ENCODE measurements at regions not wholly inside any gene's neighbourhood (a gene's known extent, or its start where the extent isn't known, plus 50 kb on each side); places are given as distances from the start of the nearest gene placed in this dataset.

DNA sequence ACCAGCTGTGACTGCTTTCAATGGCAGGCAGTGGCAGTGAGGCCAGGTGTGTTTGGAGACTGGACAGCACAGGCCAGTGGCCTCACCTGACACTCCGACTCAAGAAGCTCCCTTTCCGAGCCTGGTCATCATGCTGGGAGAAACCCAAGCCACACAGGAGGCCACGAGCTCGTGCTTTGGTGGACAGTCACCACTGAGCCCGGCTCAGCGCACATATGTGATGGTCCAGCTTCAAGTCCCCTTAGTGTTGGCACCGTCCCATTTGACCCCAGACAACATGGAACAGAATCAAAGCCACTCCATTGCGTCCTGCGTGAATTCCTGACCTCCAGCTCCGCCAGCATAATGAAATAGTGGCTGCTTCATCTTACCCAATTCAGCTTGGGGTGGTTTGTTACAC lies 64.0 kb upstream of the PPP1R26 start:
- TF ChIP-seq, protein P1, sequence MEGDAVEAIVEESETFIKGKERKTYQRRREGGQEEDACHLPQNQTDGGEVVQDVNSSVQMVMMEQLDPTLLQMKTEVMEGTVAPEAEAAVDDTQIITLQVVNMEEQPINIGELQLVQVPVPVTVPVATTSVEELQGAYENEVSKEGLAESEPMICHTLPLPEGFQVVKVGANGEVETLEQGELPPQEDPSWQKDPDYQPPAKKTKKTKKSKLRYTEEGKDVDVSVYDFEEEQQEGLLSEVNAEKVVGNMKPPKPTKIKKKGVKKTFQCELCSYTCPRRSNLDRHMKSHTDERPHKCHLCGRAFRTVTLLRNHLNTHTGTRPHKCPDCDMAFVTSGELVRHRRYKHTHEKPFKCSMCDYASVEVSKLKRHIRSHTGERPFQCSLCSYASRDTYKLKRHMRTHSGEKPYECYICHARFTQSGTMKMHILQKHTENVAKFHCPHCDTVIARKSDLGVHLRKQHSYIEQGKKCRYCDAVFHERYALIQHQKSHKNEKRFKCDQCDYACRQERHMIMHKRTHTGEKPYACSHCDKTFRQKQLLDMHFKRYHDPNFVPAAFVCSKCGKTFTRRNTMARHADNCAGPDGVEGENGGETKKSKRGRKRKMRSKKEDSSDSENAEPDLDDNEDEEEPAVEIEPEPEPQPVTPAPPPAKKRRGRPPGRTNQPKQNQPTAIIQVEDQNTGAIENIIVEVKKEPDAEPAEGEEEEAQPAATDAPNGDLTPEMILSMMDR (IDR thresholded peaks at IDR 0.05): no peak
- TF ChIP-seq, protein P2, sequence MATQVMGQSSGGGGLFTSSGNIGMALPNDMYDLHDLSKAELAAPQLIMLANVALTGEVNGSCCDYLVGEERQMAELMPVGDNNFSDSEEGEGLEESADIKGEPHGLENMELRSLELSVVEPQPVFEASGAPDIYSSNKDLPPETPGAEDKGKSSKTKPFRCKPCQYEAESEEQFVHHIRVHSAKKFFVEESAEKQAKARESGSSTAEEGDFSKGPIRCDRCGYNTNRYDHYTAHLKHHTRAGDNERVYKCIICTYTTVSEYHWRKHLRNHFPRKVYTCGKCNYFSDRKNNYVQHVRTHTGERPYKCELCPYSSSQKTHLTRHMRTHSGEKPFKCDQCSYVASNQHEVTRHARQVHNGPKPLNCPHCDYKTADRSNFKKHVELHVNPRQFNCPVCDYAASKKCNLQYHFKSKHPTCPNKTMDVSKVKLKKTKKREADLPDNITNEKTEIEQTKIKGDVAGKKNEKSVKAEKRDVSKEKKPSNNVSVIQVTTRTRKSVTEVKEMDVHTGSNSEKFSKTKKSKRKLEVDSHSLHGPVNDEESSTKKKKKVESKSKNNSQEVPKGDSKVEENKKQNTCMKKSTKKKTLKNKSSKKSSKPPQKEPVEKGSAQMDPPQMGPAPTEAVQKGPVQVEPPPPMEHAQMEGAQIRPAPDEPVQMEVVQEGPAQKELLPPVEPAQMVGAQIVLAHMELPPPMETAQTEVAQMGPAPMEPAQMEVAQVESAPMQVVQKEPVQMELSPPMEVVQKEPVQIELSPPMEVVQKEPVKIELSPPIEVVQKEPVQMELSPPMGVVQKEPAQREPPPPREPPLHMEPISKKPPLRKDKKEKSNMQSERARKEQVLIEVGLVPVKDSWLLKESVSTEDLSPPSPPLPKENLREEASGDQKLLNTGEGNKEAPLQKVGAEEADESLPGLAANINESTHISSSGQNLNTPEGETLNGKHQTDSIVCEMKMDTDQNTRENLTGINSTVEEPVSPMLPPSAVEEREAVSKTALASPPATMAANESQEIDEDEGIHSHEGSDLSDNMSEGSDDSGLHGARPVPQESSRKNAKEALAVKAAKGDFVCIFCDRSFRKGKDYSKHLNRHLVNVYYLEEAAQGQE (IDR thresholded peaks at IDR 0.05; ENCODE audit: insufficient read depth in 1 of 2, low read depth in 2 of 2, low read length in 1 of 2): no peak
- TF ChIP-seq TCF7L2 (IDR thresholded peaks at IDR 0.05; ENCODE audit: low read depth, low read length) (no peak), SIN3A (IDR thresholded peaks at IDR 0.05; ENCODE audit: borderline replicate concordance, insufficient read depth, low read depth, low read length) (no peak), POLR2AphosphoS5 (IDR thresholded peaks at IDR 0.05; ENCODE audit: low read depth, low read length) (no peak)
- Histone ChIP-seq H3K4me3 (ENCODE audit: low read depth in 2 of 2, low read length in 2 of 2) (no peak overlapping the region), H3K9me3 (ENCODE audit: control insufficient read depth, insufficient read depth, low read depth, low read length) (no peaks in the 10 kb centered on the region), H3K27me3 (ENCODE audit: control insufficient read depth, insufficient read depth, low read length) (no peaks in the 10 kb centered on the region), H3K27ac (ENCODE audit: low read length) (no peak overlapping the region), H3K4me1 (ENCODE audit: control insufficient read depth, insufficient read depth, low read length) (no peaks in the 10 kb centered on the region), H3K36me3 (ENCODE audit: control insufficient read depth, insufficient read depth, low read length) (no peaks in the 10 kb centered on the region)
- BruUV-seq (replicated peaks): no TSS peak
- DNase-seq (ENCODE audit: low read depth, low spot score) (no peak), ATAC-seq (no peak)
- ChIA-PET CTCF (no interaction called here), POLR2A (no interaction called here)
- intact Hi-C loops (cut with micrococcal nuclease; ENCODE audit: unreplicated experiment) (no loop called here), in situ Hi-C loops (cut with HindIII; ENCODE audit: low pct_unique_long_range_greater_than_20kb, low sequenced_read_pairs) (no loop called here)

DNA sequence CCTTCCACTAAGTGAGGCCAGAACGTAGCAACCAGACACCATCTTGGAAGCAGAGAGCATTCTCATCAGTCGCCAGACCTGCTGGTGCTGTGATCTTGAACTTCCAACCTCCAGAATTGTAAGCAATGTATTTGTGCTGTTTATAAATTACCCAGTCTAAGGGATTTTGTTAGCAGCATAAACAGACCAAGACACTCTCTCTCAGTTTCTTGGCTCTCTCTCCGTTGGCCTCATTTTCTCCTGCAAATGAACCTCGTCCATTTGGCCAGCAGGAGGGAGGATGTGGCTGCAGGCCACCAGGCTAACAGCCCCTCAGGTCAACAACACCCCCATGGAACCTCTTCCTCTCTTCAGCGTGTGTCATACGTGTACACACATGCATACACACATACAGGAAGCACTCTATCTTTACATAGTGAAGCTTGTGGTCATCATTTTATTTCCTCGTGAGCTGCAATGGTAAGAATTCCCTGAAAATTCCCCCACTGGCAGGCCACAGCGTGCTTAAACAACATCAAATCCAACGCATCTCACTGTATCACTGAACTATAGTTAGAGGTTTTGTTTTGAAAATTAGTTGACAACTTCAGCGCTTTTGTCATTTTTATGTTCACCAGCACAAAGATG lies 62.8 kb upstream of the PPP1R26 start:
- intact Hi-C loops (cut with micrococcal nuclease; ENCODE audit: unreplicated experiment) (no loop called here), in situ Hi-C loops (cut with HindIII; ENCODE audit: low pct_unique_long_range_greater_than_20kb, low sequenced_read_pairs) (no loop called here)
- BruUV-seq (replicated peaks): no TSS peak
- Histone ChIP-seq H3K27me3 (ENCODE audit: control insufficient read depth, insufficient read depth, low read length) (no peaks in the 10 kb centered on the region), H3K36me3 (ENCODE audit: control insufficient read depth, insufficient read depth, low read length) (no peaks in the 10 kb centered on the region), H3K4me1 (ENCODE audit: control insufficient read depth, insufficient read depth, low read length) (no peaks in the 10 kb centered on the region), H3K4me3 (ENCODE audit: low read depth in 2 of 2, low read length in 2 of 2) (no peak overlapping the region), H3K27ac (ENCODE audit: low read length) (no peak overlapping the region), H3K9me3 (ENCODE audit: control insufficient read depth, insufficient read depth, low read depth, low read length) (no peaks in the 10 kb centered on the region)
- DNase-seq (ENCODE audit: low read depth, low spot score): no peak
- ChIA-PET POLR2A (no interaction called here), CTCF (no interaction called here)
- ATAC-seq: no peak
- TF ChIP-seq TCF7L2 (IDR thresholded peaks at IDR 0.05; ENCODE audit: low read depth, low read length) (no peak), POLR2AphosphoS5 (IDR thresholded peaks at IDR 0.05; ENCODE audit: low read depth, low read length) (no peak), SIN3A (IDR thresholded peaks at IDR 0.05; ENCODE audit: borderline replicate concordance, insufficient read depth, low read depth, low read length) (no peak)
- TF ChIP-seq, protein P1 (IDR thresholded peaks at IDR 0.05): no peak
- TF ChIP-seq, protein P2 (IDR thresholded peaks at IDR 0.05; ENCODE audit: insufficient read depth in 1 of 2, low read depth in 2 of 2, low read length in 1 of 2): no peak
